ENCODE measurements at regions not wholly inside any gene's neighbourhood (a gene's known extent, or its start where the extent isn't known, plus 50 kb on each side); places are given as distances from the start of the nearest gene placed in this dataset.

DNA sequence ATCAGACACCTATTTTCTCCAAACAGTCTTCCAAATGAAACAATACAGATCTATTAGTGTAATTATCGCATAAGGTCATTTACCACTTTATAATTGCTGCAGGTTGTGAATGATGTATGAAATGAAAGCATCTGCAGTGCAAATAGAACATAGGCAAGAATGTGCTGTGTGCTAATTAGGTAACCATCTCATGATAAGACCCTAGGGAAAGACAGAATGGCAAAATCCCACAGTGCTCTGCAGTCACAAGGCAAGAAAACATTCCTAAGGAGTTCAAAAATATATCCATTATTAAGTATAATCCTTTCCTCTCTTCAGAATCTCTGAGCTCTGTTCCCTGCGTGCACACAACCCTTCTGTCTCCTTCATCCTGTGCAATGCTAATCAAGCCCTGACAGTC, 488.1 kb downstream of the NR4A2 start:
- TF ChIP-seq CTCF (IDR thresholded peaks at IDR 0.05; ENCODE audit: unreplicated experiment in 3 of 3) = no peak
- H3K27ac Mint-ChIP-seq = no peak overlapping the region
- H3K27me3 Mint-ChIP-seq (ENCODE audit: low read depth) = no peaks in the 10 kb centered on the region
- no peaks in the 10 kb centered on the region for H3K36me3 Mint-ChIP-seq (ENCODE audit: low read depth)
- H3K4me3 Mint-ChIP-seq = no peak overlapping the region
- H3K4me1 Mint-ChIP-seq = peaks cover 17% of the 10 kb centered on the region
- no peaks in the 10 kb centered on the region for H3K9me3 Mint-ChIP-seq

GRCh38 chr2:155842103-155842502, 490.4 kb downstream of the NR4A2 start:
- no peak for TF ChIP-seq CTCF (IDR thresholded peaks at IDR 0.05; ENCODE audit: unreplicated experiment in 3 of 3)
- H3K4me1 Mint-ChIP-seq = peaks cover 24% of the 10 kb centered on the region
- H3K4me3 Mint-ChIP-seq = no peak overlapping the region
- H3K27ac Mint-ChIP-seq = no peak overlapping the region
- H3K27me3 Mint-ChIP-seq (ENCODE audit: low read depth) = no peaks in the 10 kb centered on the region
- no peaks in the 10 kb centered on the region for H3K36me3 Mint-ChIP-seq (ENCODE audit: low read depth)
- H3K9me3 Mint-ChIP-seq = no peaks in the 10 kb centered on the region

- H3K9me3 Mint-ChIP-seq = no peaks in the 10 kb centered on the region
- H3K4me3 Mint-ChIP-seq = no peak overlapping the region
- peaks cover 24% of the 10 kb centered on the region for H3K4me1 Mint-ChIP-seq
- no peak for TF ChIP-seq CTCF (IDR thresholded peaks at IDR 0.05; ENCODE audit: unreplicated experiment in 3 of 3)
- no peaks in the 10 kb centered on the region for H3K27me3 Mint-ChIP-seq (ENCODE audit: low read depth)
- no peak overlapping the region for H3K27ac Mint-ChIP-seq
- H3K36me3 Mint-ChIP-seq (ENCODE audit: low read depth) = no peaks in the 10 kb centered on the region
Observed at GRCh38 chr2:155841442-155841841, 491.1 kb downstream of the NR4A2 start.

- H3K4me3 Mint-ChIP-seq = no peak overlapping the region
- no peaks in the 10 kb centered on the region for H3K9me3 Mint-ChIP-seq
- peaks cover 24% of the 10 kb centered on the region for H3K4me1 Mint-ChIP-seq
- no peaks in the 10 kb centered on the region for H3K27me3 Mint-ChIP-seq (ENCODE audit: low read depth)
- no peaks in the 10 kb centered on the region for H3K36me3 Mint-ChIP-seq (ENCODE audit: low read depth)
- peak overlapping the region in 1 of 3 experiments; percentile 51 for H3K27ac Mint-ChIP-seq
- TF ChIP-seq CTCF (IDR thresholded peaks at IDR 0.05; ENCODE audit: unreplicated experiment in 3 of 3) = no peak
Observed at GRCh38 chr2:155840661-155841060, 491.9 kb downstream of the NR4A2 start.

DNA sequence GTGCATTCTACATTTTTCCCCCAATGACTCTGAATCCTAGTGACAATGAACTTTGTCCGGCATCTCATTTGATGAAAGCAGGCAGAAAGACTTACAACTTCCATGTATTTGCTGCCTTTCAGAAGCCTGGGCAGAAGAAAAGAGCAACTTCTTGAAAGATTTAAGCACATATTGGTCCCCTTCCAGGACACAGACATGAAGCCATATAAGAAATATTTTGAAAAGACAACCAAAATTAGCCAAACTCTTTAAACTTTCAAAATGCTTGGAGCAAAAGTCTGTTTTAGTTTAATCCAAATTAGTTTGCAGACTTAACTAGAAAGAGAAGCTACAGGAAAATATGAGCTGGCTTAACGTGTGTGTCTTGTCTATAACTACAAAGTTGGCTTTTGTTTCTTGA, 492.5 kb downstream of the NR4A2 start:
- Mint-ChIP-seq H3K36me3 (ENCODE audit: low read depth) (no peaks in the 10 kb centered on the region), H3K27ac (peak overlapping the region in 1 of 3 experiments; percentile 51), H3K4me3 (no peak overlapping the region), H3K9me3 (no peaks in the 10 kb centered on the region), H3K4me1 (peaks cover 24% of the 10 kb centered on the region), H3K27me3 (ENCODE audit: low read depth) (no peaks in the 10 kb centered on the region)
- TF ChIP-seq CTCF (IDR thresholded peaks at IDR 0.05; ENCODE audit: unreplicated experiment in 3 of 3) = no peak

DNA sequence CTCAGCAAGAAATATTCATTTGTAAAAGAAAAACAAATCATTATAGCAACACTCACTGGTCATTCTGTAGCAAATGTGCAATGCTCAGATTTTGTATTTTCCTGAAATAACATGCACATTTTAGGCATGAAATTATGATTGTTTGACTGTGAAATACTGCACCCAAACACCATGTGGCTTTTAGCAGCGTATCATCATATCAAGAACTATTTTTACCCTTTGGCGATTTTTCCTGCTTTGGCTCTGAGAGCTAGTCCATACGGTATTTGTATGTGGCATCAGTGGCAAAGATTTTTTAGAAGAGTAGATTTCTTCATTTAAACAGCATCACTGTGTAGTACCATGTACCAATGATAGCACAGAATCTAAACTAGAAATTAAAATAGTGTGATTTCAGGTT, 493.1 kb downstream of the NR4A2 start:
- peaks cover 24% of the 10 kb centered on the region for H3K4me1 Mint-ChIP-seq
- H3K4me3 Mint-ChIP-seq = no peak overlapping the region
- no peaks in the 10 kb centered on the region for H3K27me3 Mint-ChIP-seq (ENCODE audit: low read depth)
- H3K36me3 Mint-ChIP-seq (ENCODE audit: low read depth) = no peaks in the 10 kb centered on the region
- TF ChIP-seq CTCF (IDR thresholded peaks at IDR 0.05; ENCODE audit: unreplicated experiment in 3 of 3) = no peak
- H3K27ac Mint-ChIP-seq = peak overlapping the region in 1 of 3 experiments; percentile 51
- no peaks in the 10 kb centered on the region for H3K9me3 Mint-ChIP-seq
